ENCODE measurements at regions not wholly inside any gene's neighbourhood (a gene's known extent, or its start where the extent isn't known, plus 50 kb on each side); places are given as distances from the start of the nearest gene placed in this dataset.

DNA sequence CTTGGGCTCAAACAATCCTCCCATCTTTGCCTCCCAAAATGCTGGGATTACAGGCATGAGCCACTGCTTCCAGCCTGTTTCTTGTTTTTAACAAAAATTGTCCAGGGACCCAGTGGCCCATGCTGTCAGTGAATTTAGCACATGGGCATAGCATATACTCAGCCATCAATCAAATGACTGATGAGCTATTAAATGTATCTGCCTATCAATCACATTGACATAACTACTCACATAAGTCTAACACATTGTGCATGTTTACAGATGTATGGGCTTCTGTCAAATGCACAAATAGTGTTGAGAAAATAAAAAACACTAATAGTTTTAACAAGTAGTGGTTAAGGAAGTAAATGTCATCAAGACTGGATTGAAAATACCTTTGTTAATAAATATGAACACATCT lies 249.4 kb downstream of the COX18 start:
- Histone ChIP-seq H3K36me3 (ENCODE audit: insufficient read depth, low read length) (no peaks in the 10 kb centered on the region), H3K4me1 (ENCODE audit: insufficient read depth, low read length) (no peaks in the 10 kb centered on the region), H3K27ac (ENCODE audit: low read depth, low read length) (no peak overlapping the region), H3K9me3 (ENCODE audit: control insufficient read depth in 1 of 2, low read length in 2 of 2) (no peaks in the 10 kb centered on the region), H3K27me3 (ENCODE audit: insufficient read depth, low read length) (no peaks in the 10 kb centered on the region), H3K4me3 (ENCODE audit: low read length in 2 of 2) (no peak overlapping the region)
- POLR2A ChIA-PET (ENCODE audit: partially characterized antibody) = interaction anchor here (0.7 kb wide), 1 partner anchor 22 kb away, joined by 3 read pairs; no protein-coding TSS in a partner anchor
- no peak overlapping the region for H3K27ac Mint-ChIP-seq
- CTCF ChIA-PET (ENCODE audit: partially characterized antibody) = no interaction called here
- DNase-seq = no peak
- H3K9me3 Mint-ChIP-seq = peaks cover 0 to 5% (median under 1%) of the 10 kb centered on the region in 8 donors
- intact Hi-C loops (cut with micrococcal nuclease) = no loop called here
- no peaks in the 10 kb centered on the region for H3K4me1 Mint-ChIP-seq
- no peaks in the 10 kb centered on the region for H3K36me3 Mint-ChIP-seq
- H3K4me3 Mint-ChIP-seq = no peak overlapping the region
- H3K27me3 Mint-ChIP-seq = peaks cover 0 to 1% of the 10 kb centered on the region in 2 donors

DNA sequence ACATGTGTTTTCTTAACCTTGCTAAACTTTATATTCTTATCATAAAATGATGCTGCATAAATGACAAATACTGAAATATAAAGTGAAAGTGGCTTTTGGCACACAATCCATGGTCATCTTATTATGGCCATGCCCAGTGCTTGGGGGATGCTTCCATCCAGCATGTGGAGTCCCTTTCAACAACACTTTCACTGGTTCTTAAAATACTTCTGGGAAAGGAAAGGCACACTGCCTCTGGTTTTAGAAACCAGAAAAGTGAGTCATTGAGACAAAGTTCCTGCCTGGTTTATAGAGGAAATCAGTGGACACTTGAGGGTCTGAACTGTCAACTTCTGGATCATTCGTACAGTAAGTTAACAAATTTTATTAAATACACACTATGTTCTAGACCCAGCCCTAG lies 248.0 kb upstream of the ADAMTS3 start:
- H3K9me3 ChIP-seq (ENCODE audit: control insufficient read depth in 1 of 2, low read length in 2 of 2) = no peaks in the 10 kb centered on the region
- Mint-ChIP-seq H3K4me1 (no peaks in the 10 kb centered on the region), H3K9me3 (peaks cover 0 to 5% (median 0%) of the 10 kb centered on the region in 8 donors), H3K27ac (no peak overlapping the region), H3K36me3 (no peaks in the 10 kb centered on the region), H3K4me3 (no peak overlapping the region), H3K27me3 (no peaks in the 10 kb centered on the region)
- H3K27me3 ChIP-seq (ENCODE audit: insufficient read depth, low read length) = no peaks in the 10 kb centered on the region
- ChIA-PET POLR2A (ENCODE audit: partially characterized antibody) (no interaction called here), CTCF (ENCODE audit: partially characterized antibody) (no interaction called here)
- H3K27ac ChIP-seq (ENCODE audit: low read depth, low read length) = no peak overlapping the region
- no peaks in the 10 kb centered on the region for H3K36me3 ChIP-seq (ENCODE audit: insufficient read depth, low read length)
- intact Hi-C loops (cut with micrococcal nuclease) = no loop called here
- no peak overlapping the region for H3K4me3 ChIP-seq (ENCODE audit: low read length in 2 of 2)
- DNase-seq = no peak
- no peaks in the 10 kb centered on the region for H3K4me1 ChIP-seq (ENCODE audit: insufficient read depth, low read length)

DNA sequence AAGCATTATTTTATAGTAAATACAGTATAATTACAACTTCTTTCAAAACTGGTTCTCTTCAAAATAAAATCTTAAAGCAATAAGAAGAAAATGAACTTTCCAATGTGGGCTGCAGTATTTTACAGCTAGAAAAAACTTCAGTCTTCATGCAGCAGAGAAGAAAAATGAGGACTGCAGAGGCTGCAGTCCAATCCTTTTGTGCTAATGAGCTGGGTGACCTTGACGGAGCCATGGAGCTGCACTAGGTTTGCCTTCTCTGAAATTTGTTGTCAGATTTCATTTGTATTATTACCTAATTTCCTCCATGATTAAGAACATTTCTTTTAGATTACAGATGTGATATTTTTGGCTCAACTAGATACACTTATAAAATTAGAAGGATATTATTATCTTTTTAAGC lies 245.2 kb upstream of the ADAMTS3 start:
- no peaks in the 10 kb centered on the region for H3K9me3 ChIP-seq (ENCODE audit: control insufficient read depth in 1 of 2, low read length in 2 of 2)
- POLR2A ChIA-PET (ENCODE audit: partially characterized antibody) = no interaction called here
- peaks cover 0 to 5% (median 0%) of the 10 kb centered on the region in 8 donors for H3K9me3 Mint-ChIP-seq
- no peak overlapping the region for H3K4me3 ChIP-seq (ENCODE audit: low read length in 2 of 2)
- intact Hi-C loops (cut with micrococcal nuclease) = no loop called here
- H3K4me1 ChIP-seq (ENCODE audit: insufficient read depth, low read length) = no peaks in the 10 kb centered on the region
- CTCF ChIA-PET (ENCODE audit: partially characterized antibody) = no interaction called here
- no peak for DNase-seq
- H3K27me3 Mint-ChIP-seq = no peaks in the 10 kb centered on the region
- H3K4me3 Mint-ChIP-seq = no peak overlapping the region
- H3K36me3 ChIP-seq (ENCODE audit: insufficient read depth, low read length) = no peaks in the 10 kb centered on the region
- no peaks in the 10 kb centered on the region for H3K36me3 Mint-ChIP-seq
- no peak overlapping the region for H3K27ac Mint-ChIP-seq
- no peaks in the 10 kb centered on the region for H3K27me3 ChIP-seq (ENCODE audit: insufficient read depth, low read length)
- H3K4me1 Mint-ChIP-seq = no peaks in the 10 kb centered on the region
- no peak overlapping the region for H3K27ac ChIP-seq (ENCODE audit: low read depth, low read length)

DNA sequence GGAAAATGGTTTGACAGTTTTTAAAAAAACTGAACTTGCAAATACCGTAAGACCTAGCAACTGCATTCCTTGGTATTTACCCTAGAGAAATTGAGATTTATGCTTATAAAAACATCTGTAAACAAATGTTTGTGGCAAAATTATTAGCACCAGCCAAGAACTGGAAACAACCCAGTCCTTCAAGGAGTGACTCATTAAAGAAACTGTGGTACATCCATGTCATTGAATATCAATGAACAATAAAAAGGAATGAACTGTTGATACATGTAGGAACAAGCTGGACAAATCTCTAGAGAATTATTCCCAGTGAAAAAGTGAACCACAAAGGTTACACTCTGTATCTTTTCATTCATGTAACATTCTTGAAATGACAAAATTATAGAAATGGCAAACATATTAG lies 240.2 kb upstream of the ADAMTS3 start:
- H3K9me3 Mint-ChIP-seq = peaks cover 0 to 5% (median 0%) of the 10 kb centered on the region in 8 donors
- no peaks in the 10 kb centered on the region for H3K4me1 ChIP-seq (ENCODE audit: insufficient read depth, low read length)
- no peaks in the 10 kb centered on the region for H3K36me3 Mint-ChIP-seq
- POLR2A ChIA-PET (ENCODE audit: partially characterized antibody) = no interaction called here
- intact Hi-C loops (cut with micrococcal nuclease) = no loop called here
- H3K27ac ChIP-seq (ENCODE audit: low read depth, low read length) = no peak overlapping the region
- H3K9me3 ChIP-seq (ENCODE audit: control insufficient read depth in 1 of 2, low read length in 2 of 2) = no peaks in the 10 kb centered on the region
- DNase-seq = no peak
- no peaks in the 10 kb centered on the region for H3K4me1 Mint-ChIP-seq
- CTCF ChIA-PET (ENCODE audit: partially characterized antibody) = no interaction called here
- H3K27me3 ChIP-seq (ENCODE audit: insufficient read depth, low read length) = no peaks in the 10 kb centered on the region
- H3K36me3 ChIP-seq (ENCODE audit: insufficient read depth, low read length) = no peaks in the 10 kb centered on the region
- H3K4me3 Mint-ChIP-seq = no peak overlapping the region
- H3K4me3 ChIP-seq (ENCODE audit: low read length in 2 of 2) = no peak overlapping the region
- H3K27me3 Mint-ChIP-seq = no peaks in the 10 kb centered on the region
- no peak overlapping the region for H3K27ac Mint-ChIP-seq

DNA sequence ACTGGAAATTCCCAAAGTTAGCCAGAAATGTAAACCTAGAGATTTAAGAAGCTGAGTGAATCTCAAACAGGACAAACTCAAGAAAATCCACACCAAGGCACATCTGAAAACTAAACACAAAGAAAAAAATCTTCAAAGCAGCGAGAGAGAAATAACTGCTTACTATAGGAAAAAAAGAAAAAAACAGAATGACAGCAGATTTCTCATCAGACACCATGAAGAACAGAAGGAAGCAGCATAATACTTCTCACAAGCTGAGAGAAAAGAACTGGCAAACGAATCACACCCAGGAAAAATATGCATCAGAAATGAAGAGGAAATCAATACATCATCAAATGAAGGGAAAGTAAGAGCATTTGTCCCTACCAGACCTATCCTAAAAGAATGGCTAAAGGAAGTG lies 236.3 kb upstream of the ADAMTS3 start:
- H3K27ac ChIP-seq (ENCODE audit: low read depth, low read length) = no peak overlapping the region
- Mint-ChIP-seq H3K27me3 (no peaks in the 10 kb centered on the region), H3K36me3 (no peaks in the 10 kb centered on the region), H3K9me3 (peaks cover 0 to 3% (median 0%) of the 10 kb centered on the region in 8 donors), H3K27ac (no peak overlapping the region), H3K4me1 (no peaks in the 10 kb centered on the region), H3K4me3 (no peak overlapping the region)
- no peak overlapping the region for H3K4me3 ChIP-seq (ENCODE audit: low read length in 2 of 2)
- ChIA-PET CTCF (ENCODE audit: partially characterized antibody) (no interaction called here), POLR2A (ENCODE audit: partially characterized antibody) (no interaction called here)
- no peaks in the 10 kb centered on the region for H3K36me3 ChIP-seq (ENCODE audit: insufficient read depth, low read length)
- H3K4me1 ChIP-seq (ENCODE audit: insufficient read depth, low read length) = no peaks in the 10 kb centered on the region
- no peaks in the 10 kb centered on the region for H3K9me3 ChIP-seq (ENCODE audit: control insufficient read depth in 1 of 2, low read length in 2 of 2)
- no peaks in the 10 kb centered on the region for H3K27me3 ChIP-seq (ENCODE audit: insufficient read depth, low read length)
- DNase-seq = no peak
- intact Hi-C loops (cut with micrococcal nuclease) = no loop called here

DNA sequence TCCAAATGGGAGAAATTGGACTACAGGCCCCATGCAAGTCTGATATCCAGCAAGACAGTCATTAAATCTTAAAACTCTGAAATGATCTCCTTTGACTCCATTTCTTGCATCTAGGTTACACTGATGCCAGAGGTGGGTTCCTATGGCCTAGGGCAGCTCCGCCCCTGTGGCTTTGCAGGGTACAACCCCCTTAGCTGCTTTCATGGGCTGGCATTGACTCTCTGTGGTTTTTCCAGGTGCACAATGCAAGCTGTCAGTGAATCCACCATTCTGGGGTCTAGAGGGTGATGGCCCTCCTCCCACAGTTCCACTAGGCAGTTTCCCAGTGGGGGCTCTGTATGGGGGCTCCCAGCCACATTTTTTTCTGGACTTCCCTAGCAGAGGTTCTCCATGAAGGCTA lies 228.5 kb upstream of the ADAMTS3 start:
- Mint-ChIP-seq H3K4me1 (no peaks in the 10 kb centered on the region), H3K9me3 (peaks cover 0 to 12% (median 3%) of the 10 kb centered on the region in 8 donors), H3K36me3 (no peaks in the 10 kb centered on the region), H3K27me3 (no peaks in the 10 kb centered on the region), H3K27ac (no peak overlapping the region), H3K4me3 (no peak overlapping the region)
- POLR2A ChIA-PET (ENCODE audit: partially characterized antibody) = no interaction called here
- Histone ChIP-seq H3K27me3 (ENCODE audit: insufficient read depth, low read length) (no peaks in the 10 kb centered on the region), H3K27ac (ENCODE audit: low read depth, low read length) (no peak overlapping the region), H3K4me1 (ENCODE audit: insufficient read depth, low read length) (no peaks in the 10 kb centered on the region), H3K9me3 (ENCODE audit: control insufficient read depth in 1 of 2, low read length in 2 of 2) (no peaks in the 10 kb centered on the region), H3K4me3 (ENCODE audit: low read length in 2 of 2) (no peak overlapping the region), H3K36me3 (ENCODE audit: insufficient read depth, low read length) (no peaks in the 10 kb centered on the region)
- no peak for DNase-seq
- intact Hi-C loops (cut with micrococcal nuclease) = no loop called here
- CTCF ChIA-PET (ENCODE audit: partially characterized antibody) = no interaction called here

DNA sequence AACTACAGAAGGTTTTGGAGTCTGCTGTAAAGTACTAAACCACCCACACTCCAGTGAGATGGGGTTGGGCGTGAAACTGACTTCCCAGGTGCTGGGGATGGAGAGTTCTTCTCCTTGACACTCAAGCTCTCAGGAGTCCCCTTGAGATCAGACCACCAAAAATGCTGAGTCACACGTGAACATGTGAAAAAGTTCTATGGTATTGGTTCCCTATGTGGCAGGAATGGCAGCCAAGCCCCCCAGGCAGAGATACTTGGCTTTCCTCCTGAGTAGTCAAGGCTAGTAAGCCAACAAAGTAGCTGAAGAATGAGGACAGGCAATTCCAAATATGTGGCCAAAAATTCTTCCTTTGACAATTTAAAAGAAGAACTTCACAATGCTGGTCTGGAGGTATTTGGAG lies 222.0 kb upstream of the ADAMTS3 start:
- H3K9me3 ChIP-seq (ENCODE audit: control insufficient read depth in 1 of 2, low read length in 2 of 2) = no peaks in the 10 kb centered on the region
- no peaks in the 10 kb centered on the region for H3K4me1 Mint-ChIP-seq
- no peak overlapping the region for H3K27ac Mint-ChIP-seq
- H3K36me3 ChIP-seq (ENCODE audit: insufficient read depth, low read length) = no peaks in the 10 kb centered on the region
- no peaks in the 10 kb centered on the region for H3K36me3 Mint-ChIP-seq
- no peak overlapping the region for H3K27ac ChIP-seq (ENCODE audit: low read depth, low read length)
- H3K4me1 ChIP-seq (ENCODE audit: insufficient read depth, low read length) = no peaks in the 10 kb centered on the region
- H3K4me3 ChIP-seq (ENCODE audit: low read length in 2 of 2) = no peak overlapping the region
- H3K27me3 ChIP-seq (ENCODE audit: insufficient read depth, low read length) = no peaks in the 10 kb centered on the region
- H3K9me3 Mint-ChIP-seq = peaks cover 0 to 5% (median 0%) of the 10 kb centered on the region in 8 donors
- ChIA-PET CTCF (ENCODE audit: partially characterized antibody) (no interaction called here), POLR2A (ENCODE audit: partially characterized antibody) (no interaction called here)
- intact Hi-C loops (cut with micrococcal nuclease) = no loop called here
- no peak for DNase-seq
- H3K27me3 Mint-ChIP-seq = peaks cover 2% of the 10 kb centered on the region in 2 donors
- H3K4me3 Mint-ChIP-seq = no peak overlapping the region

DNA sequence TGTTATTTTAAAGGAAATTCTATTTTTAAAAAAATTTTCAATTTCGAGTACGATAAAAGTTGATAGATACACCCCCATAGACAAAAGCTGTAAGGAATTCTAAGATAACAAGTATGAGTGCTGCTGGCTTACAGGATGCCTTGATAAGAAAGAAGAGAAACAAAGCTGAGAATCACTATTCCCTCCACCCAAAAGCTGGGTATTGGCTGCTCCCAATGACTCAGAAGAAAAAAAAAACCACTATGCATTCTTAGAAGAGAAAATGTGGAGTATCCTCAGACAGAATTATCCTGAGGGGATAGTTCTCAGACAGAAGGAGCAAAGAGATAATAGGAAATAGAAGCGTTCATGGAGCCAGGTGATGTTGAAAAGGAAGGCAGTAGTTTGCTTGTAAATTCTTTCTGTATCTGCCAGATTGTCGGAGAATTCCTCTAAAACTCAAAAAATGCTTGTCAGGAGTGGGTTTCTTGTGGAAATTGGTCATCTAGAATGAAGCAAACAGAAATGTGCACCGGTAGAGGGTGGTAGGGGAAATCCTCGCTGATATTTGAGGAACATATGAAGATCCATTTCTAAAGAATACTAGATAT lies 217.5 kb upstream of the ADAMTS3 start:
- no peaks in the 10 kb centered on the region for H3K36me3 ChIP-seq (ENCODE audit: insufficient read depth, low read length)
- H3K4me3 ChIP-seq (ENCODE audit: low read length in 2 of 2) = no peak overlapping the region
- Mint-ChIP-seq H3K4me3 (no peak overlapping the region), H3K36me3 (no peaks in the 10 kb centered on the region), H3K4me1 (no peaks in the 10 kb centered on the region), H3K9me3 (peaks cover 0 to 3% (median 0%) of the 10 kb centered on the region in 8 donors), H3K27me3 (peaks cover 2% of the 10 kb centered on the region in 2 donors), H3K27ac (no peak overlapping the region)
- CTCF ChIA-PET (ENCODE audit: partially characterized antibody) = no interaction called here
- no peak for DNase-seq
- H3K9me3 ChIP-seq (ENCODE audit: control insufficient read depth in 1 of 2, low read length in 2 of 2) = no peaks in the 10 kb centered on the region
- H3K4me1 ChIP-seq (ENCODE audit: insufficient read depth, low read length) = no peaks in the 10 kb centered on the region
- POLR2A ChIA-PET (ENCODE audit: partially characterized antibody) = no interaction called here
- H3K27me3 ChIP-seq (ENCODE audit: insufficient read depth, low read length) = no peaks in the 10 kb centered on the region
- intact Hi-C loops (cut with micrococcal nuclease) = no loop called here
- no peak overlapping the region for H3K27ac ChIP-seq (ENCODE audit: low read depth, low read length)

Measured in CD4-positive, alpha-beta memory T cell (primary cell).